Natural killer cell treated with Interleukin-12 subunit alpha and Interleukin-12 subunit beta and Interleukin-15 and Interleukin-18, amount 100 ng/mL, for 72 hours (primary cell): ENCODE measurements at regions not wholly inside any gene's neighbourhood (a gene's known extent, or its start where the extent isn't known, plus 50 kb on each side); places are given as distances from the start of the nearest gene placed in this dataset.
"Not testable (repeated sequence)": the region's sequence is repeated elsewhere in the genome, so short reads cannot be mapped to it uniquely, and the experiment has no call there.

Experiments
- ATAC-seq, 2 donors: fragments of 150-1000 bp; cut with Tn5 transposase in 1 of 2; sonication (Bioruptor Pico), chemical (Tn5 transposase) in 1 of 2; 2 replicates each; pipeline ENCODE4 v1.10.0; 2021
- DNase-seq: peaks from one replicate; pipeline ENCODE4 v3.0.0; 2022; ENCODE audit warnings: low spot score
- H3K27ac Mint-ChIP-seq, 2 donors: 1 replicate in 1 of 2; 2 replicates in 1 of 2; pipeline ENCODE4 v1.8.0; 2022; ENCODE audit warnings: mixed read lengths in 2 of 2, mild to moderate bottlenecking in 1 of 2, moderate library complexity in 1 of 2
- H3K27me3 Mint-ChIP-seq, 2 donors: 1 replicate in 1 of 2; 2 replicates in 1 of 2; pipeline ENCODE4 v1.8.0; 2022; ENCODE audit warnings: mixed read lengths in 2 of 2
- H3K36me3 Mint-ChIP-seq: one replicate; pipeline ENCODE4 v1.8.0; 2022; ENCODE audit warnings: mixed read lengths
- H3K4me1 Mint-ChIP-seq, 2 donors: 1 replicate in 1 of 2; 2 replicates in 1 of 2; pipeline ENCODE4 v1.8.0; 2022; ENCODE audit warnings: low read depth in 2 of 2, mixed read lengths in 2 of 2, mild to moderate bottlenecking in 1 of 2
- H3K4me3 Mint-ChIP-seq: one replicate; pipeline ENCODE4 v1.8.0; 2022; ENCODE audit warnings: mixed read lengths
- H3K9me3 Mint-ChIP-seq: 2 replicates; pipeline ENCODE4 v1.8.0; 2022; ENCODE audit warnings: mixed read lengths

GRCh38 chr1:43108080-43108479, 64.0 kb downstream of the EBNA1BP2 start:
- Mint-ChIP-seq H3K27me3 (peaks cover 18 to 27% of the 10 kb centered on the region in 2 donors), H3K9me3 (peaks cover 15% of the 10 kb centered on the region), H3K4me1 (no peaks in the 10 kb centered on the region), H3K36me3 (peaks cover 14% of the 10 kb centered on the region), H3K4me3 (no peak overlapping the region), H3K27ac (no peak overlapping the region)
- DNase-seq (no peak), ATAC-seq (no peak)

GRCh38 chr1:43107664-43108063, 64.4 kb downstream of the EBNA1BP2 start:
- Mint-ChIP-seq H3K36me3 (peaks cover 14% of the 10 kb centered on the region), H3K9me3 (peaks cover 15% of the 10 kb centered on the region), H3K4me1 (no peaks in the 10 kb centered on the region), H3K27me3 (peaks cover 15 to 27% of the 10 kb centered on the region in 2 donors), H3K4me3 (no peak overlapping the region), H3K27ac (no peak overlapping the region)
- ATAC-seq (no peak), DNase-seq (no peak)

- no peaks in the 10 kb centered on the region for H3K4me1 Mint-ChIP-seq
- H3K36me3 Mint-ChIP-seq: peaks cover 8% of the 10 kb centered on the region
- no peak overlapping the region for H3K27ac Mint-ChIP-seq
- peaks cover 12 to 14% of the 10 kb centered on the region in 2 donors for H3K27me3 Mint-ChIP-seq
- H3K4me3 Mint-ChIP-seq: no peak overlapping the region
- peaks cover 5% of the 10 kb centered on the region for H3K9me3 Mint-ChIP-seq
- DNase-seq: no peak
- ATAC-seq: no peak
Observed at GRCh38 chr1:43104027-43104763, 67.9 kb downstream of the EBNA1BP2 start.

- no peak for DNase-seq
- Mint-ChIP-seq H3K27ac (no peak overlapping the region), H3K27me3 (peaks cover 17 to 25% of the 10 kb centered on the region in 2 donors), H3K36me3 (peaks cover 3% of the 10 kb centered on the region), H3K9me3 (peaks cover 2% of the 10 kb centered on the region), H3K4me3 (no peak overlapping the region), H3K4me1 (no peaks in the 10 kb centered on the region)
- peak in 1 of 2 donors; percentile 36 for ATAC-seq
Observed at GRCh38 chr1:43101061-43101460, 71.0 kb downstream of the EBNA1BP2 start.

GRCh38 chr1:43098200-43098599, 73.9 kb downstream of the EBNA1BP2 start:
- ATAC-seq (no peak), DNase-seq (no peak)
- H3K4me1 Mint-ChIP-seq: no peaks in the 10 kb centered on the region
- H3K9me3 Mint-ChIP-seq: no peaks in the 10 kb centered on the region
- H3K27ac Mint-ChIP-seq: no peak overlapping the region
- H3K27me3 Mint-ChIP-seq: peaks cover 23 to 30% of the 10 kb centered on the region in 2 donors
- H3K4me3 Mint-ChIP-seq: no peak overlapping the region
- H3K36me3 Mint-ChIP-seq: no peaks in the 10 kb centered on the region

- H3K36me3 Mint-ChIP-seq: not testable (repeated sequence)
Observed at GRCh38 chr1:43096528-43096927, 75.6 kb downstream of the EBNA1BP2 start.

GRCh38 chr1:43090812-43091211, 81.3 kb downstream of the EBNA1BP2 start:
- not testable (repeated sequence) for H3K27ac Mint-ChIP-seq, ATAC-seq, DNase-seq, H3K36me3 Mint-ChIP-seq, H3K4me3 Mint-ChIP-seq, H3K4me1 Mint-ChIP-seq, H3K9me3 Mint-ChIP-seq
- peaks cover 19 to 43% of the 10 kb centered on the region in 2 donors for H3K27me3 Mint-ChIP-seq

More at GRCh38 chr1:43096528-43096927, 75.6 kb downstream of the EBNA1BP2 start:
- DNase-seq, H3K27ac Mint-ChIP-seq, H3K9me3 Mint-ChIP-seq, H3K4me3 Mint-ChIP-seq, ATAC-seq, H3K4me1 Mint-ChIP-seq: not testable (repeated sequence)
- H3K27me3 Mint-ChIP-seq: peaks cover 23 to 30% of the 10 kb centered on the region in 2 donors

GRCh38 chr1:43090157-43090556, 81.9 kb downstream of the EBNA1BP2 start:
- ATAC-seq, H3K36me3 Mint-ChIP-seq, H3K9me3 Mint-ChIP-seq, DNase-seq, H3K27ac Mint-ChIP-seq, H3K4me1 Mint-ChIP-seq, H3K4me3 Mint-ChIP-seq: not testable (repeated sequence)
- peaks cover 19 to 40% of the 10 kb centered on the region in 2 donors for H3K27me3 Mint-ChIP-seq

GRCh38 chr1:43083375-43083891, 88.7 kb downstream of the EBNA1BP2 start:
- Mint-ChIP-seq H3K27ac (no peak overlapping the region), H3K36me3 (no peaks in the 10 kb centered on the region), H3K4me1 (no peaks in the 10 kb centered on the region), H3K9me3 (no peaks in the 10 kb centered on the region), H3K27me3 (peaks cover 16 to 30% of the 10 kb centered on the region in 2 donors), H3K4me3 (no peak overlapping the region)
- DNase-seq (no peak), ATAC-seq (no peak)

GRCh38 chr1:43082740-43083139, 89.3 kb downstream of the EBNA1BP2 start:
- no peak for ATAC-seq
- Mint-ChIP-seq H3K9me3 (no peaks in the 10 kb centered on the region), H3K36me3 (no peaks in the 10 kb centered on the region), H3K27me3 (peaks cover 16 to 23% of the 10 kb centered on the region in 2 donors), H3K27ac (no peak overlapping the region), H3K4me3 (no peak overlapping the region), H3K4me1 (no peaks in the 10 kb centered on the region)
- DNase-seq: no peak

- ATAC-seq: no peak
- no peaks in the 10 kb centered on the region for H3K9me3 Mint-ChIP-seq
Observed at GRCh38 chr1:43077273-43077672, 94.8 kb downstream of the EBNA1BP2 start.

GRCh38 chr1:43074709-43075108, 97.4 kb downstream of the EBNA1BP2 start:
- no peak for ATAC-seq
- H3K36me3 Mint-ChIP-seq: no peaks in the 10 kb centered on the region
- no peaks in the 10 kb centered on the region for H3K9me3 Mint-ChIP-seq
- no peak overlapping the region for H3K4me3 Mint-ChIP-seq
- H3K4me1 Mint-ChIP-seq: peaks cover 4 to 5% of the 10 kb centered on the region in 2 donors
- DNase-seq: no peak
- H3K27ac Mint-ChIP-seq: no peak overlapping the region
- H3K27me3 Mint-ChIP-seq: no peaks in the 10 kb centered on the region

More at GRCh38 chr1:43077273-43077672, 94.8 kb downstream of the EBNA1BP2 start:
- no peak for DNase-seq
- H3K36me3 Mint-ChIP-seq: no peaks in the 10 kb centered on the region
- H3K27me3 Mint-ChIP-seq: no peaks in the 10 kb centered on the region
- H3K4me1 Mint-ChIP-seq: peaks cover 3 to 4% of the 10 kb centered on the region in 2 donors
- H3K4me3 Mint-ChIP-seq: no peak overlapping the region
- no peak overlapping the region for H3K27ac Mint-ChIP-seq

GRCh38 chr1:43074244-43074643, 97.8 kb downstream of the EBNA1BP2 start:
- Mint-ChIP-seq H3K27ac (no peak overlapping the region), H3K9me3 (no peaks in the 10 kb centered on the region), H3K4me3 (no peak overlapping the region), H3K4me1 (peaks cover 4 to 5% of the 10 kb centered on the region in 2 donors), H3K27me3 (no peaks in the 10 kb centered on the region), H3K36me3 (no peaks in the 10 kb centered on the region)
- ATAC-seq: no peak
- no peak for DNase-seq

GRCh38 chr1:43073490-43074230, 98.4 kb downstream of the EBNA1BP2 start:
- no peak overlapping the region for H3K27ac Mint-ChIP-seq
- DNase-seq (peak; percentile 80), ATAC-seq (peak; percentile 76 to 87)
- no peaks in the 10 kb centered on the region for H3K9me3 Mint-ChIP-seq
- no peaks in the 10 kb centered on the region for H3K27me3 Mint-ChIP-seq
- H3K4me3 Mint-ChIP-seq: no peak overlapping the region
- no peaks in the 10 kb centered on the region for H3K36me3 Mint-ChIP-seq
- peaks cover 4 to 5% of the 10 kb centered on the region in 2 donors for H3K4me1 Mint-ChIP-seq
